NOMO-1 (cell line): ENCODE measurements at regions not wholly inside any gene's neighbourhood (a gene's known extent, or its start where the extent isn't known, plus 50 kb on each side); places are given as distances from the start of the nearest gene placed in this dataset.

Experiments used
- DNase-seq, 2 experiments: peaks; one replicate each; lab custom pipeline; 2025; ENCODE audit not compliant: unreplicated experiment in 2 of 2; lab: John Stamatoyannopoulos, UW

- no peak for DNase-seq
These were observed 249.2 kb upstream of the GPRIN3 start for GRCh38 chr4:89556601-89557305.

- no peak for DNase-seq
These were observed 243.6 kb upstream of the GPRIN3 start for GRCh38 chr4:89551191-89551590.

GRCh38 chr4:89549907-89550306, 242.3 kb upstream of the GPRIN3 start:
- DNase-seq = no peak

GRCh38 chr4:89545315-89545714, 237.7 kb upstream of the GPRIN3 start:
- no peak for DNase-seq

- DNase-seq = no peak
These were observed 234.4 kb upstream of the GPRIN3 start for GRCh38 chr4:89541998-89542397.

GRCh38 chr4:89539797-89540711, 232.5 kb upstream of the GPRIN3 start:
- DNase-seq = no peak

- DNase-seq = no peak
These were observed 231.8 kb upstream of the GPRIN3 start for GRCh38 chr4:89539374-89539773.

- no peak for DNase-seq
These were observed 231.3 kb upstream of the GPRIN3 start for GRCh38 chr4:89538886-89539285.

GRCh38 chr4:89538171-89538570, 230.6 kb upstream of the GPRIN3 start:
- DNase-seq = no peak

- no peak for DNase-seq
These were observed 229.7 kb upstream of the GPRIN3 start for GRCh38 chr4:89537281-89537680.

GRCh38 chr4:89535251-89535650, 227.7 kb upstream of the GPRIN3 start:
- DNase-seq = no peak

- DNase-seq = no peak
These were observed 226.8 kb upstream of the GPRIN3 start for GRCh38 chr4:89534356-89534755.

GRCh38 chr4:89531932-89532640, 224.5 kb upstream of the GPRIN3 start:
- DNase-seq = no peak

GRCh38 chr4:89528526-89529133, 221.0 kb upstream of the GPRIN3 start:
- no peak for DNase-seq

- DNase-seq = no peak
These were observed 214.2 kb upstream of the GPRIN3 start for GRCh38 chr4:89521826-89522225.

GRCh38 chr4:89519771-89520320, 212.2 kb upstream of the GPRIN3 start:
- DNase-seq = no peak

GRCh38 chr4:89518259-89518658, 210.7 kb upstream of the GPRIN3 start:
- DNase-seq = no peak

GRCh38 chr4:89514811-89515210, 207.2 kb upstream of the GPRIN3 start:
- DNase-seq = no peak

- no peak for DNase-seq
These were observed 204.2 kb upstream of the GPRIN3 start for GRCh38 chr4:89511776-89512175.

GRCh38 chr4:89509708-89510281, 202.2 kb upstream of the GPRIN3 start:
- DNase-seq = peak in 1 of 2 experiments; percentile 16
